GM13977 (cell line): ENCODE measurements at regions not wholly inside any gene's neighbourhood (a gene's known extent, or its start where the extent isn't known, plus 50 kb on each side); places are given as distances from the start of the nearest gene placed in this dataset.

Experiments
- DNase-seq: peaks from one replicate; pipeline ENCODE4 v3.0.0; 2012; ENCODE audit warnings: low spot score
- CTCF ChIP-seq: IDR thresholded peaks from 2 replicates; pipeline ENCODE4 v1.5.1; 2012; ENCODE audit warnings: mild to moderate bottlenecking, control low read depth; ENCODE audit not compliant: insufficient read depth; ENCODE audit errors: extremely low read depth, missing control alignments
- in situ Hi-C: fragments of 300-500 bp; cut with MboI; formaldehyde crosslinking; loops from one replicate; pipeline ENCODE4 v1.12.0; 2022; ENCODE audit warnings: low sequenced_read_pairs, low pct_unique_long_range_greater_than_20kb, mixed read lengths, inconsistent platforms; ENCODE audit not compliant: unreplicated experiment

DNA sequence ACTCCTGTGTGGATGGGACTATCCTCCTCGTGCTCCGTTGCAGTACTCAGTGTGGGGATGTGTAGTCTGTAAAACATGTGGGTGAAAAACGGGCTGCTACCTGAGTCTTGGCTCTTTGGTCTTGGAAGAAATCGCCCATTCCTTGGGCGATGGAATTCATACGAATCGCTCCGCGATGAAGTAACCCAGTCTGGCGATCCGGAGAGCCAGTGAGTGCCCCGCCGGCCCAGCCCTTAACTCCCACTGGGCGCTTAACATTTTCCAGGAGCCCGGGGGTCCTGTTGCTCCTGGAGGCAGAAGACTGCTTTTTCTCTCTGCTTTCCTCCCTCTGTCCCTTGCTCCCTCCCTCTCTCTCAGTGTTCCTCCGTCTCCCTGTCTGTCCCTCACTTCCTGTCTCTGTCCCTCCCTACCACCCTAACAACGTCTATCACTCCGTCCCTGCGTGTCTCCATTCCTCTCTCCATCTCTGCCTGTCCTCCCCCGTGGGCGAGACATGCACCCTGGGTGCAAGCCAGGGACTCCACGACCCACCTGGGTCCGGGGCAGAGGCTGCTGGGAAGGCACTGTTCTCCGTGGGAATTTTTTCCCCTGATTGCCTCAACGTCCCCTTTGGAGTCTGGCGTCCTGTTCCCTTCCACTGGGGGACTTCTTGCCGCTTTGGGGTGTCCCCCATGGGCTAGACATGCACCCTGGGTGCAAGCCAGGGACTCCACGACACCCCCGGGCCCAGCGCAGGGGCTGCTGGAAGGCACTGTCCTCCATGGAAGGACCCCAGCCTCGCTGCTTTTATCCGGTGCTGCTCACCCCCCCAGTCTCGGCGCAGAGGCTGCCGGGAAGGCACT lies 188.6 kb downstream of the ALG10 start:
- no peak for DNase-seq
- no peak for TF ChIP-seq CTCF
- in situ Hi-C loops, result loop anchor here (10.0 to 25.0 kb wide), 2 partner anchors 99 to 166 kb away; no protein-coding TSS in a partner anchor

DNA sequence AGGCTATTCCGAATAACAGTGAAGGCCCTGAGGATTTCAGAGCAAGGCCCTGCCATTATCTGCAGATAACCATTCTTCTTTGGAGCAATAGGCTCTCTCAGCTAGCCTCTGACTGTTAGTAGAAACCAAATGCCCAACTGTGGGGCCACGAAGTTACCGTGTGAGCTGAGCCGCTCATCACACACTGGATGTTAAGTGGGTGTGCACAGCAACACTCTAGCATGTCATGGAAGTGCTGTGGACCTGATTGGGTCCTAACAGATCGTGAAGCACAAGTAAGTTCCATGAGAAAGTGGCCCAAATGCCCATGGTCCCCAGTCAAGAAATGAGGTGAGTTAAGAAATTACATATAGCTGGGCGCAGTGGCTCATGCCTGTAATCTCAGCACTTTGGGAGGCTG lies 190.4 kb downstream of the ALG10 start:
- in situ Hi-C loops, result loop anchor here (10.0 to 25.0 kb wide), 2 partner anchors 100 to 168 kb away; no protein-coding TSS in a partner anchor
- TF ChIP-seq CTCF, result no peak
- no peak for DNase-seq

GRCh38 chr12:34214011-34214410 lies 191.7 kb downstream of the ALG10 start:
- in situ Hi-C loops, result loop anchor here (10.0 to 25.0 kb wide), 2 partner anchors 102 to 169 kb away; no protein-coding TSS in a partner anchor

DNA sequence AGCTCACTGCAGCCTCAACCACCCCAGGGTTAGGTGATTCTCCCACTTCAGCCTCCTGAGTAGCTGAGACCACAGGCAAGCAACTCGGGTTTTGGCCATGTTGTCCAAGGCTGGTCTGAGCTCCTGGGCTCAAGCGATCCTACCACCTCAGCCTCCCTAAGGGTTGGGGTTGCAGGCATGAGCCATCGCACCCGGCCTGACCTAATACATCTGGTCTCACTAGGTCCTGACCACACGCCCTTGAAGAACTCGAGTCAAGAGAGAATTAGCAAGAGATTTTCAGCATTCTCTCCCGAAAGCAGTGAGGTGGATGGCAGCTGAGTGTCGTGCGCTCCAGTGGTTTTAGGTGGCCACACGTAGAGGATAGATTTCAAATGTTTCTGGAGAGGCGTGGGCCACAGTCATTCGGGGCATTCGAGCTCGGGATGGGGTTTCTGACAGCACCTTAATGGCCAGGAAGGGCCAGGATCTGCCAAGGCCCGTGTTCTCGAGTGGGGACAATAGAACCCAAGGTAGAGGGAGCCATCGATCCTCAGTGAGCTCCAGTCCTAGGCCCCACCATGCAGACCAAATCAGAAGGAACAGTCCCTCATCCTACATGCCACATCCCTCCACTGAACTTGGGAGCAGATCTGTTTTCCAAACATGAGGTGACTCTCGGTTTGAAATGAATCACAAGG lies 193.1 kb downstream of the ALG10 start:
- TF ChIP-seq CTCF, result no peak
- in situ Hi-C loops, result loop anchor here (10.0 to 25.0 kb wide), 2 partner anchors 103 to 171 kb away; no protein-coding TSS in a partner anchor
- DNase-seq, result no peak

More at GRCh38 chr12:34214011-34214410, 191.7 kb downstream of the ALG10 start:
- TF ChIP-seq CTCF, result no peak
- DNase-seq, result no peak

DNA sequence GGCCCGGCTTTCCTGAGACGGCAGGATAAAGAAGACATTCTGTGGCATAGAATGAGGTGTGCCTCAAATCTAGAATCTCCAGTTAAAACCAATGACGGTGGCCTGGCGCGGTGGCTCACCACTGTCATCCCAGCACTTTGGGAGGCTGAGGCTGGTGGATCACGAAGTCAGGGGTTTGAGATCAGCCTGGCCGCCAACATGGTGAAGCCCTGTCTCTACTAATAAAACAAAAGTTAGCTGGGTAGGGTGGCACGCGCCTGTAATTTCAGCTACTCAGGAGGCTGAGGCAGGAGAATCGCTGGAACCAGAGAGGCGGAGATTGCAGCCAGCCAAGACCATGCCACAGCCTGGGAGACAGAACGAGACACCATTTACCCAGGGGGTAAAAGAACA lies 193.6 kb downstream of the ALG10 start:
- in situ Hi-C loops, result loop anchor here (10.0 to 25.0 kb wide), 2 partner anchors 104 to 171 kb away; no protein-coding TSS in a partner anchor
- no peak for TF ChIP-seq CTCF

GRCh38 chr12:34217660-34218059 lies 195.4 kb downstream of the ALG10 start:
- no peak for TF ChIP-seq CTCF
- no peak for DNase-seq
- in situ Hi-C loops, result loop anchor here (10.0 to 25.0 kb wide), 2 partner anchors 105 to 173 kb away; no protein-coding TSS in a partner anchor

More for the DNA sequence above, 193.6 kb downstream of the ALG10 start:
- no peak for DNase-seq
